Left kidney (tissue), 1 donor: ENCODE measurements at regions not wholly inside any gene's neighbourhood (a gene's known extent, or its start where the extent isn't known, plus 50 kb on each side); places are given as distances from the start of the nearest gene placed in this dataset.

Experiments
- DNase-seq: peaks from one replicate; pipeline ENCODE4 v3.0.0-alpha.2; 2013

- no peak for DNase-seq
Measured at GRCh38 chr4:35739308-35739707, 505.0 kb downstream of the ARAP2 start.

GRCh38 chr4:35754047-35754446, 490.3 kb downstream of the ARAP2 start:
- DNase-seq = no peak

GRCh38 chr4:35757836-35758235, 486.5 kb downstream of the ARAP2 start:
- DNase-seq = no peak

GRCh38 chr4:35760807-35761206, 483.5 kb downstream of the ARAP2 start:
- DNase-seq = no peak

GRCh38 chr4:35771571-35771970, 472.7 kb downstream of the ARAP2 start:
- DNase-seq = peak; percentile 32

DNA sequence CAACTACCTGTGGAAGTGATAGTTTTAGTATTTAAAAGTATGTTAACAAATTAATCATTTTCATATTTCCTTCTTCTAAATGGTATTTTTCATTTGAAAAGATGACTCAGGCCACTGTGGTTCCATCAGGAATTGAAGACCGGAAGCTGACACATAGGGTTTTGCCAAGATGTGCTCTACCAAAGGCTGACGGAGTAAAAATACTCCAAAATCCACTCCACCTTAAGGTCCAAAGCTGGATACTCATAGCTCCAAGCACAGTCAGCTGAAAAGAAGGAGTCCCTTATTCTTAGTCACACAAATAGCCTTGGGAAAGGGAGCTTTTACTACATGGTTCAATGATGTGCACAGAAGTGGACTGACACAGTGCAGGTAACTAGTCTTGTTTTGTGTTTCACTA, 472.0 kb downstream of the ARAP2 start:
- no peak for DNase-seq

DNA sequence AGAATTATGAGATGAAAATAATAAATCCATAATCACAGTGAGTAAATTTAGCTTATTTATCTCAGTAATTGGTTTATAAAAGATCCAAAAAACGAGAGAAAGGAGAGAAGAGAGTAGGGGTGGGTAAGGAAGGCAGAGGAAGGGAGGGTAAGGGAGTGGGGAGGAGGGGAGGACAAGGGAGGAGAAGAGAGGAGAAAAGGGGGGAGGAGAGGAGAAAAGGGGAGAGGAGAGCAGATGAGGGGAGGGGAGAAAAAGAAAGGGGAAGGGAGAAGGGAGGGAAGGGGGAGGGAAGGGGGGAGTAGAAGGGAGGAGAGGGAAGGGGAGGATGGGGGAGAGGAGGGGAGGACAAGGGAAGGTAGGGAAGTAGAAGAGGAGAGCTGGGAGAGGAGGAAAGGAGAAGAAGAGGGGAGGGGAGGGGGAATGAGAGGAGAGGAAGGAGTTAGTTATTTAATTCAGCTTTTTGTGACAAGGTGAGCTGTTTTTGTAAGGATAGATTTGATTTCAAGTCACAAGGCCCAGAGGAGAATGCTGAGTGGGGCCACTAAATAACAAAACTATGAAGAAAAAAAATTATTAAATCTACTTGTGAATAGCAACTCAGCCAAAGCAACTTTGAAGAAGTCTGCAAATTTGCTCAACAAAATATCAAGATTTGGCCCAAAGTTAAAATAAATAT, 454.3 kb downstream of the ARAP2 start:
- no peak for DNase-seq

DNA sequence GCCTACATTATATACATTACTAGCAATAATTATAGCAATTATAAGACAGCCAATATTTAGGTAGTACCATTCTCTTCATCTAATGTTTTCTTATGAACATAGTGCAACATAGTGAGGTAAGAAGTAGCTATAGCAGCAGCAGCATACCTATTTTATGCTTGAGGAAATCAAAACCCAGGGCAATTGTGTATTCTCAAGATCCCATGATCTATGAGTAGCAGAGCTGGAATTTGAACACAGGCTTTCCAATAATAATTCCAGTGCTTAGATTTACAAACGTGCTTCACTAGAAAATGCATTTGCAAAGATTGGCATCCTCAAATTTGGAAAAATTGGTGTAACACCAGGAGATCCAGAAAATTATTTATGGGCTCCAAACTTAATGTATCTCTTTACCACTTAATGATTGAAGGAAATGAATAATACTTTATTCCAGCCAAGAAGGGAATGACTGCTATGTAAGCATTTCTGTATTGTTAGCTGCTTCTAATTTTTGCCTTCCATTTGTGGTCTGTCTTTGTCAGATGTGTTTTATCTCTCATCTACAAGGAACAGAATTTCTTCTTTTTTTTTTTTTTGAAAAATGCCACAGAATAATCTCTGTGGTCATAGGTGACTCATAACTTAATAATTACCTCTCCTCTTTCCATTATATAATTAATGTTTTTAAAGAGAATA, 451.1 kb downstream of the ARAP2 start:
- no peak for DNase-seq

DNA sequence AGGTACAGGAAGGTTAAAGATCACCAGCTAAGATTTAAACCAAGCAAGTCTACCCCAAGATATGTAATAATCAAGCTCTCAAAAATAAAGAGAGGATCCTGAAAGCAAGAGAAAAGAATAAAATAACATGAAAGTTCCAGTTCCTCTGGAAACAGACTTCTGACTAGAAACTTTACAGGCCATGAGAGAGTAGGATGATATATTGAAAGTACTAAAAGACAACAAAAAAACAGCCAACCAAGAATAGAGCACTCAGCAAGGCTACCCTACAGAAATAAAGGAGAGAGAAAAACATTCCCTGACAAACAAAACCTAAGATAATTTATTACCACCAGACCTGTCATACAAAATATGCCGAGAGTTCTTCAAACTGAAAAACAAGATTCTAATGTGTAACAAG, 450.5 kb downstream of the ARAP2 start:
- no peak for DNase-seq

DNA sequence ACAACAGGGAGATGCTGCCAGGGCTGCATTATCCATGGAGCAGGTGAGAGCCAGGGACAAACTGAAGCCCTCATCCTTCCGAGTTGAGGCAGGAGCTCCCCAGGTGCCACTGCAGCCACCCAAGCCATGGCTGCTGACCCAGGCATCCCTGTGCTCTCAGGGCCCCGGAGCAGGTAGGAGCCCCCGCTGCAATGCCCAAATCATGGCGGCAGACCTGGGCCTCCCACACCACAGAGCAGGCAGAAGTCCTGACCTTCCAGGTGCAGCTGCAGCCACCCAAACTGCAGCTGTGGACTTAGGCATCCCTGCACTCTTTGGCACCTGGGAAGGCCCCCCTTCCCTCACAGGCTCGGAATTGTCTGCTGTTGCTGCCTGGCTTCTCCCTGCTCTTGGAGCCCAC, 443.6 kb downstream of the ARAP2 start:
- DNase-seq = no peak

DNA sequence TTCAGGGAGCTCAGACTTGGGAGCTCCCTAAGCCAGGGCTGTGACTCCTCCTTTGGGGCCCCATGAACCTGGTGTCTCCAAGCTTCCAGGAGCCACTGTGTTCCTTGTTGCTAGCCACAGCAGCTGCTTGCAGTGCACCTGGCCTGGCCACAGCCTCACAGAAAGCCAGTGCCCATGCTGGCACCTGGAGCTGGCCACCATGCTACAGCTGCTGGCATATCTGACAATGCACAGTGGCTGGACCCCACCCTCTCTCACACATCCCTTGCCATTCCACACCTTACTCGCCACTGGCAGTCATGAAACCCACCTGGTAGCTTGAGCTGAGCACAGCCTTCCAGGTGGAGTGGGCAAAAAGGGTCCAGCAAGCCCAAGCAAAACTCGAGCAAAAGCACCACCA, 441.7 kb downstream of the ARAP2 start:
- DNase-seq = no peak

- DNase-seq = no peak
Measured at GRCh38 chr4:35818520-35818919, 425.8 kb downstream of the ARAP2 start.

DNA sequence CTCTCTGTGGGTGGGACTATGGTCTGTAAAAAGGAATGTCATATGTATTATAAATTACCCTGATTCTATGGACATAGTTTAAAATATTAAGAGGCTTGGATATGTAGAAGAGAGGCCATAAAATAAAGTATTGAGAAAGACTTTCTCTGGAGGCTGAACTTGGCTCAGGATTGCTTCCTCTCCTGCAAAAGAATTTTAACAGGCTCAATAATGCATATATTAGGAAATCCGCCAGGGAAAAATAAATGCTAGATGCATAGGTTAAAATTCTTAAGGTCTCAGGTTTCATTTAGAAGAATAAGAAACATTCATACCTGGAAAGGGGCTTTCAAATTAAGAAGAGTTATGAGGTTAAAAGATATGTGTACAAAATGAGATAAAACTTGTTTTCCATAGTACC, 424.3 kb downstream of the ARAP2 start:
- no peak for DNase-seq

DNA sequence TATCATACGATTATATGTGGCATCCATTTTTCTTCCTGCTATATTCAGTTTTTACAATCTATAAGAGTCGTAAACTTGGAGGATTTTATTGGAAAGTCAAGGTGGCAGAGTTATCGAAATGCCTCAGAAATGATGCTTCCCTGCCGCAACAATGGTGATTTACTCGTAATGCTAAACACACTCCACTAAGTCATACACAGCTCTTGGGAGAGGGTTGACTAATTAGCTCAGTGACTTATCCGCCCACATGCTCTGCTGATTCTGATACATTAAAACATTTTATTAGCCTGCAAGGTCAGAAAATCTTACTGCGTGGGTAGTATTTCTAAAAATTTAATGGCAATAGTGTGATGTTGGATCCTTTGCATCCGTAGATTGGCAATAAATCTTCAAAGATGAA, 420.1 kb downstream of the ARAP2 start:
- DNase-seq = no peak

DNA sequence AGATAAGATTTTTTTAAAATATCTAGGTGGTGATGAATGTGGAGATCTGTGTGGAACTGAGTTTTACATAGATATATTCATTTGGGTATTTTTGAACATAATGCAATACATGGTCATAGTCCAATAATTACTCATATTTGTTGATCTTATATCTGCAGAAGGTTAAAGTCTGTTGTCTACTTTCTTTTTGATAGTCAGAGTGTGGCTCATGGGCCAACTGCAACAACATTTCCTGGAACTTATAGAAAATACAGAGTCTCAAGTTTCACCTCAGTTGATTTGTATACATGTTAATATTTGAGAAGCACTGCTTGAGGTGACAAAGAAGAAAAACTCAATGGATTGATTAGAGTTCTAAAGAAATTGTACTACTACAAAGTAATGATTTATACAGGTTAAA, 408.4 kb downstream of the ARAP2 start:
- no peak for DNase-seq

DNA sequence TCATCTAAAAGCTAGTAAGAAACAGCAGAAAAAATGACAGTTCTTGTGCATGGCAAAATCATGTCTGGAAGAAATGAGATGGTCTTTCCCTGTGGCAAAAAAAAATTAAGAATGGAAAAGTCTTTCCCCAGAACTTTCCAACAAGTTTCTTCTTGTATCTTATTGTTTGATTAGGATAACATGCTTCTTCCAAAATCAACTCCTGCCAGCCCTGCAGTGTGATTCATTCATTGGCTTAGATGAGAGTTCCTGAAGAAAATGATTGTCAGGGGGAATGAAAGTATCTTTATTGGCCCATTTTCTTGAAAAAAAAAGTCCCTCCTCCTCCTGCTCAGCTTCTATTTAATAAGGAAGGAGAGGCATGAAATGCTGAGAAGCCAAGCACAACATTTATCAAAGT, 407.7 kb downstream of the ARAP2 start:
- no peak for DNase-seq

GRCh38 chr4:35867057-35867456, 377.3 kb downstream of the ARAP2 start:
- no peak for DNase-seq

DNA sequence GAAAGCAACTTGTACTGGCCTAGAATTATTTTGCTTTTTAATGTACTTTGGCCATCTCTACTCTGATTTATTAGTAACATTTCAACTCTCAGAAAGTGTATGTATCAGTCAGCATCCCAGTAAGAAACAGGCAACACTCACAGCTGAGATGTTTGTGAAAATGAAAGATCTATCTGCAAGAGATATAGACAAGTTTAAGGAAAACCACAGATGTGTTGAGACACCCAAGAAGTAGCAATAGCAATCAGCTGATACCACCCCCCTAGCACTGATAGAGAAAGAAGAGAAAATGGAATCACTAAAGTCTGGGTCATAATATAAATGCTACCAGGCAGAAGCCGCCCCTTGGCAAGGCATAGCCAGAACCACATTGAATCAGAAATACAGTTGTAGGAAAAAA, 372.0 kb downstream of the ARAP2 start:
- DNase-seq = no peak

- DNase-seq = no peak
Measured at GRCh38 chr4:35879479-35879878, 364.8 kb downstream of the ARAP2 start.

- no peak for DNase-seq
Measured at GRCh38 chr4:35883108-35883507, 361.2 kb downstream of the ARAP2 start.

DNA sequence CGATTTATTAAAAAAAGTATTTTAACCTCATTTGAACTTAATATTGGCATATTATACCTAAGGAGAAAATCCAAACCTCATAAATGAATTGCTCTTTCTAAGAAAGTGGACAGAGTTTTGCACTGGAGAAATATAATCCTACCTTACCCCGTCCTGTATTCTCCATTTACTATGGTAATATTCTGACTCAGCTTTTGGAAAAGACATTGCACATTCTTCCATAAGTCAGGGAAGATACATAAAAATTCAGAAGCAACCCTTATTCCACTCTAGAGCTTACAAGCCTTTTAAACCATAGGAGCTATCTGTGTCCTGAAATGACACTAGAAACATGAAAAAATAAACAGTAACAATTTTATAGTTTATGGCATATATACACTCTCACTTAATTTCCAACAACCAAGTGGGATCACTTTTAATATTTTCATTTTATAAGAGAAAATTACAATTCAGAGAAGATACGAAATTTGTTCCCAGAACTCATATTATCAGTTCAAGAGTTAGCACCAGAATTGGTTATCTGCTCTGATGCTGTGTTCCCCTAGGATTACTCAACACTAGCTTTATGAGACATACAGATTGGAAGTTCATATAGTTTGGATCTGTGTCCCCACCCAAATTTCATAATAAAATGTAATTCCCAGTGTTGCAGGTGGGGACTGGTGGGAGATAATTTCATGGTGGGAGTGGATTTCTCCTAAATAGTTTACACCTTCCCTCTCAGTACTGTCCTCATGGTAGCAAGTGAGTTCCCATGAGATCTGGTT, 359.4 kb downstream of the ARAP2 start:
- no peak for DNase-seq

DNA sequence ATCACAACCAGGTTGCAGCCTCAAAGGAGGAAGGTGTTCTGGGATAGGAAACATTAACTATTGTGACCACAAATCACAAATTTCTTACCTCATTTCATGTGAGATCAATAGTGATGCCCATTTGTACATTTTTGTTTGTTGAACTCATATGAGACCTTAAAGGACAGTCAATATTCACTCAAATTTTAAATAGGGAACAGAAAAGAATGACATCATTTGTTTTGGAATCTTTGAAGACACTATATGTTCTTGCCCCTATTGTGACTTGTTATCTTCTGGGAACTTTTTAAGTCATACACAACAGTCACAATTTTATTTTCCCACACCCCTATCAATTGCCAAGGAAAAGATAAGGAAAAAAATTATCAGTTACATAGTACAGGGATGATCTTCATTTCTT, 346.5 kb downstream of the ARAP2 start:
- DNase-seq = no peak
